WTC11 (cell line): ENCODE measurements at regions not wholly inside any gene's neighbourhood (a gene's known extent, or its start where the extent isn't known, plus 50 kb on each side); places are given as distances from the start of the nearest gene placed in this dataset.
"Not testable (repeated sequence)": the region's sequence is repeated elsewhere in the genome, so short reads cannot be mapped to it uniquely, and the experiment has no call there.

Source experiments
- ATAC-seq: fragments of 200-7000 bp; cut with Tn5 transposase; 2 replicates; pipeline ENCODE4 v1.10.0; 2021; ENCODE audit warnings: mild to moderate bottlenecking, moderate library complexity
- CTCF ChIA-PET: fragments of 300-600 bp; sonication (Branson Sonifier 250); formaldehyde crosslinking; loops from one replicate; lab custom pipeline; 2021; ENCODE audit warnings: antibody characterized with exemption; lab: Charles Lee
- POLR2A ChIA-PET: fragments of 350-600 bp; sonication (Branson Sonifier 250); formaldehyde crosslinking; loops from one replicate; lab custom pipeline; 2021; ENCODE audit warnings: antibody characterized with exemption; lab: Charles Lee
- DNase-seq: peaks from one replicate; pipeline ENCODE4 v3.0.0; 2021; ENCODE audit warnings: low spot score
- H3K27ac Mint-ChIP-seq: 2 replicates; pipeline ENCODE4 v1.8.0; 2021; ENCODE audit warnings: mixed read lengths
- H3K27me3 Mint-ChIP-seq: 2 replicates; pipeline ENCODE4 v1.8.0; 2021; ENCODE audit warnings: low read depth, mild to moderate bottlenecking, moderate library complexity, mixed read lengths
- H3K36me3 Mint-ChIP-seq: 2 replicates; pipeline ENCODE4 v1.8.0; 2021; ENCODE audit warnings: mixed read lengths
- H3K4me1 Mint-ChIP-seq: 2 replicates; pipeline ENCODE4 v1.8.0; 2022; ENCODE audit warnings: mixed read lengths
- H3K4me3 Mint-ChIP-seq: 2 replicates; pipeline ENCODE4 v1.8.0; 2021; ENCODE audit warnings: mild to moderate bottlenecking, moderate library complexity, mixed read lengths
- H3K9me3 Mint-ChIP-seq: 2 replicates; pipeline ENCODE4 v1.8.0; 2021; ENCODE audit warnings: mixed read lengths
- ATF1 ChIP-seq: sonication (generic); formaldehyde crosslinking; IDR thresholded peaks from 2 replicates; pipeline ENCODE4 v1.8.1; 2023; ENCODE audit warnings: mild to moderate bottlenecking, moderate library complexity, missing genetic modification reagents
- CBFB ChIP-seq: sonication (generic); formaldehyde crosslinking; IDR thresholded peaks from 2 replicates; pipeline ENCODE4 v1.8.1; 2022; ENCODE audit warnings: mild to moderate bottlenecking, low read depth, missing genetic modification reagents
- E2F1 ChIP-seq: sonication (generic); formaldehyde crosslinking; IDR thresholded peaks from 2 replicates; pipeline ENCODE4 v1.8.0; 2022; ENCODE audit warnings: mild to moderate bottlenecking, missing genetic modification reagents
- EMX1 ChIP-seq: fragments of 250-450 bp; sonication (Bioruptor Pico); IDR thresholded peaks from 2 replicates; pipeline ENCODE4 v1.8.0; 2021; ENCODE audit warnings: mild to moderate bottlenecking
- ERG ChIP-seq: fragments of 250-450 bp; sonication (Bioruptor Pico); IDR thresholded peaks from 2 replicates; pipeline ENCODE4 v1.8.0; 2021; ENCODE audit warnings: mild to moderate bottlenecking
- JAZF1 ChIP-seq: fragments of 250-450 bp; sonication (Bioruptor Pico); IDR thresholded peaks from 2 replicates; pipeline ENCODE4 v1.9.0; 2021; ENCODE audit warnings: moderate library complexity, mild to moderate bottlenecking, inconsistent platforms
- MYBL2 ChIP-seq: sonication (generic); formaldehyde crosslinking; IDR thresholded peaks from 2 replicates; pipeline ENCODE4 v1.8.1; 2023; ENCODE audit warnings: mild to moderate bottlenecking, moderate library complexity, missing genetic modification reagents
- NFATC4 ChIP-seq: fragments of 250-450 bp; sonication (Bioruptor Pico); IDR thresholded peaks from 2 replicates; pipeline ENCODE4 v1.9.0; 2021; ENCODE audit warnings: mild to moderate bottlenecking
- NR3C1 ChIP-seq: sonication (generic); formaldehyde crosslinking; conservative IDR thresholded peaks from 2 replicates; pipeline ENCODE4 v1.8.1; 2023; ENCODE audit warnings: low read depth, mild to moderate bottlenecking, missing genetic modification reagents
- SMAD3 ChIP-seq: sonication (generic); formaldehyde crosslinking; IDR thresholded peaks from 2 replicates; pipeline ENCODE4 v1.8.0; 2022; ENCODE audit warnings: missing genetic modification reagents, mild to moderate bottlenecking, borderline replicate concordance
- SP1 ChIP-seq: sonication (generic); formaldehyde crosslinking; conservative IDR thresholded peaks from 2 replicates; pipeline ENCODE4 v1.8.1; 2022; ENCODE audit warnings: missing genetic modification reagents
- TEAD1 ChIP-seq: sonication (generic); formaldehyde crosslinking; IDR thresholded peaks from 2 replicates; pipeline ENCODE4 v1.8.0; 2022; ENCODE audit warnings: mild to moderate bottlenecking, missing genetic modification reagents
- ZBTB21 ChIP-seq: sonication (generic); formaldehyde crosslinking; IDR thresholded peaks from 2 replicates; pipeline ENCODE4 v1.8.1; 2023; ENCODE audit warnings: mild to moderate bottlenecking, missing genetic modification reagents, borderline replicate concordance
- ZBTB43 ChIP-seq: sonication (generic); formaldehyde crosslinking; IDR thresholded peaks from 2 replicates; pipeline ENCODE4 v1.8.1; 2023; ENCODE audit warnings: mild to moderate bottlenecking, missing genetic modification reagents
- ZNF232 ChIP-seq: sonication (generic); formaldehyde crosslinking; IDR thresholded peaks from 2 replicates; pipeline ENCODE4 v1.8.0; 2022; ENCODE audit warnings: mild to moderate bottlenecking, missing genetic modification reagents
- ZNF317 ChIP-seq: sonication (generic); formaldehyde crosslinking; IDR thresholded peaks from 2 replicates; pipeline ENCODE4 v1.8.1; 2023; ENCODE audit warnings: low read depth, mild to moderate bottlenecking, moderate library complexity, missing genetic modification reagents, borderline replicate concordance
- ZNF512 ChIP-seq: sonication (generic); formaldehyde crosslinking; IDR thresholded peaks from 2 replicates; pipeline ENCODE4 v1.8.1; 2022; ENCODE audit warnings: missing genetic modification reagents, borderline replicate concordance
- ZNF671 ChIP-seq: fragments of 250-450 bp; sonication (Bioruptor Pico); IDR thresholded peaks from 2 replicates; pipeline ENCODE4 v1.8.0; 2021; ENCODE audit warnings: mild to moderate bottlenecking
- ZSCAN18 ChIP-seq: fragments of 250-450 bp; sonication (Bioruptor Pico); IDR thresholded peaks from 2 replicates; pipeline ENCODE4 v2.1.2; 2022; ENCODE audit warnings: mild to moderate bottlenecking, moderate library complexity
- TF ChIP-seq, protein P1 (sequence below): sonication (generic); formaldehyde crosslinking; IDR thresholded peaks from 2 replicates; pipeline ENCODE4 v1.8.0; 2023; ENCODE audit warnings: mild to moderate bottlenecking, missing genetic modification reagents
- TF ChIP-seq, protein P2 (sequence below): sonication (generic); formaldehyde crosslinking; conservative IDR thresholded peaks from 2 replicates; pipeline ENCODE4 v1.8.1; 2023; ENCODE audit warnings: mild to moderate bottlenecking, low read depth, missing genetic modification reagents, moderate library complexity

GRCh38 chr19:22502766-22503165, 80.6 kb upstream of the ZNF98 start:
- peaks cover 15% of the 10 kb centered on the region for H3K27me3 Mint-ChIP-seq
- H3K4me1 Mint-ChIP-seq = no peaks in the 10 kb centered on the region
- TF ChIP-seq ZSCAN18 (CRISPR knock-in tag) (no peak), JAZF1 (CRISPR knock-in tag) (no peak), ZNF232 (CRISPR knock-in tag) (no peak), MYBL2 (no peak), TEAD1 (no peak), ATF1 (no peak), ZNF671 (CRISPR knock-in tag) (no peak), SMAD3 (CRISPR knock-in tag) (no peak), NFATC4 (no peak), E2F1 (CRISPR knock-in tag) (no peak), CBFB (CRISPR knock-in tag) (no peak), NR3C1 (CRISPR knock-in tag) (no peak), ZNF317 (CRISPR knock-in tag) (no peak)
- TF ChIP-seq, protein P1, sequence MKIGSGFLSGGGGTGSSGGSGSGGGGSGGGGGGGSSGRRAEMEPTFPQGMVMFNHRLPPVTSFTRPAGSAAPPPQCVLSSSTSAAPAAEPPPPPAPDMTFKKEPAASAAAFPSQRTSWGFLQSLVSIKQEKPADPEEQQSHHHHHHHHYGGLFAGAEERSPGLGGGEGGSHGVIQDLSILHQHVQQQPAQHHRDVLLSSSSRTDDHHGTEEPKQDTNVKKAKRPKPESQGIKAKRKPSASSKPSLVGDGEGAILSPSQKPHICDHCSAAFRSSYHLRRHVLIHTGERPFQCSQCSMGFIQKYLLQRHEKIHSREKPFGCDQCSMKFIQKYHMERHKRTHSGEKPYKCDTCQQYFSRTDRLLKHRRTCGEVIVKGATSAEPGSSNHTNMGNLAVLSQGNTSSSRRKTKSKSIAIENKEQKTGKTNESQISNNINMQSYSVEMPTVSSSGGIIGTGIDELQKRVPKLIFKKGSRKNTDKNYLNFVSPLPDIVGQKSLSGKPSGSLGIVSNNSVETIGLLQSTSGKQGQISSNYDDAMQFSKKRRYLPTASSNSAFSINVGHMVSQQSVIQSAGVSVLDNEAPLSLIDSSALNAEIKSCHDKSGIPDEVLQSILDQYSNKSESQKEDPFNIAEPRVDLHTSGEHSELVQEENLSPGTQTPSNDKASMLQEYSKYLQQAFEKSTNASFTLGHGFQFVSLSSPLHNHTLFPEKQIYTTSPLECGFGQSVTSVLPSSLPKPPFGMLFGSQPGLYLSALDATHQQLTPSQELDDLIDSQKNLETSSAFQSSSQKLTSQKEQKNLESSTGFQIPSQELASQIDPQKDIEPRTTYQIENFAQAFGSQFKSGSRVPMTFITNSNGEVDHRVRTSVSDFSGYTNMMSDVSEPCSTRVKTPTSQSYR (CRISPR knock-in tag) = no peak
- TF ChIP-seq, protein P2, sequence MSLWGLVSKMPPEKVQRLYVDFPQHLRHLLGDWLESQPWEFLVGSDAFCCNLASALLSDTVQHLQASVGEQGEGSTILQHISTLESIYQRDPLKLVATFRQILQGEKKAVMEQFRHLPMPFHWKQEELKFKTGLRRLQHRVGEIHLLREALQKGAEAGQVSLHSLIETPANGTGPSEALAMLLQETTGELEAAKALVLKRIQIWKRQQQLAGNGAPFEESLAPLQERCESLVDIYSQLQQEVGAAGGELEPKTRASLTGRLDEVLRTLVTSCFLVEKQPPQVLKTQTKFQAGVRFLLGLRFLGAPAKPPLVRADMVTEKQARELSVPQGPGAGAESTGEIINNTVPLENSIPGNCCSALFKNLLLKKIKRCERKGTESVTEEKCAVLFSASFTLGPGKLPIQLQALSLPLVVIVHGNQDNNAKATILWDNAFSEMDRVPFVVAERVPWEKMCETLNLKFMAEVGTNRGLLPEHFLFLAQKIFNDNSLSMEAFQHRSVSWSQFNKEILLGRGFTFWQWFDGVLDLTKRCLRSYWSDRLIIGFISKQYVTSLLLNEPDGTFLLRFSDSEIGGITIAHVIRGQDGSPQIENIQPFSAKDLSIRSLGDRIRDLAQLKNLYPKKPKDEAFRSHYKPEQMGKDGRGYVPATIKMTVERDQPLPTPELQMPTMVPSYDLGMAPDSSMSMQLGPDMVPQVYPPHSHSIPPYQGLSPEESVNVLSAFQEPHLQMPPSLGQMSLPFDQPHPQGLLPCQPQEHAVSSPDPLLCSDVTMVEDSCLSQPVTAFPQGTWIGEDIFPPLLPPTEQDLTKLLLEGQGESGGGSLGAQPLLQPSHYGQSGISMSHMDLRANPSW (CRISPR knock-in tag) = no peak
- TF ChIP-seq, all 79 proteins: peak for 0
- Mint-ChIP-seq H3K4me3 (no peak overlapping the region), H3K27ac (no peak overlapping the region), H3K9me3 (peaks cover 80% of the 10 kb centered on the region), H3K36me3 (peaks cover 76% of the 10 kb centered on the region)
- no peak for ATAC-seq
- no peak for DNase-seq
- CTCF ChIA-PET = no interaction called here
- POLR2A ChIA-PET = no interaction called here

DNA sequence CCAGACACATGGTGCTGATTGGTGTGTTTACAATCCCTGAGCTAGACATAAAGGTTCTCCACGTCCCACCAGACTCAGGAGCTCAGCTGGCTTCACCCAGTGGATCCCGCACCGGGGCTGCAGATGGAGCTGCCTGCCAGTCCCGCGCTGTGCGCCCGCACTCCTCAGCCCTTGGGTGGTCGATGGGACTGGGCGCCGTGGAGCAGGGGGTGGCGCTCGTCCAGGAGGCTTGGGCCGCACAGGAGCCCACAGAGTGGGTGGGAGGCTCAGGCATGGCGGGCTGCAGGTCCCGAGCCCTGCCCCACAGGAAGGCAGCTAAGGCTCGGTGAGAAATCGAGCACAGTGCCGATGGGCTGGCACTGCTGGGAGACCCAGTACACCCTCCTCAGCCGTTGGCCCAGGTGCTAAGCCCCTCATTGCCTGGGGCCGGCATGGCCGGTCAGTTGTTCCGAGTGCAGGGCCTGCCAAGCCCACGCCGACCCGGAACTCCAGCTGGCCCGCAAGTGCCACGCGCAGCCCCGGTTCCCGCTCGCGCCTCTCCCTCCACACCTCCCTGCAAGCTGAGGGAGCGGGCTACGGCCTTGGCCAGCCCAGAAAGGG, 76.8 kb upstream of the ZNF98 start:
- peaks cover 80% of the 10 kb centered on the region for H3K36me3 Mint-ChIP-seq
- DNase-seq, POLR2A ChIA-PET, ATAC-seq, H3K27ac Mint-ChIP-seq, H3K4me1 Mint-ChIP-seq, H3K4me3 Mint-ChIP-seq, CTCF ChIA-PET: not testable (repeated sequence)
- H3K9me3 Mint-ChIP-seq = peaks cover 82% of the 10 kb centered on the region
- H3K27me3 Mint-ChIP-seq = peaks cover 14% of the 10 kb centered on the region

DNA sequence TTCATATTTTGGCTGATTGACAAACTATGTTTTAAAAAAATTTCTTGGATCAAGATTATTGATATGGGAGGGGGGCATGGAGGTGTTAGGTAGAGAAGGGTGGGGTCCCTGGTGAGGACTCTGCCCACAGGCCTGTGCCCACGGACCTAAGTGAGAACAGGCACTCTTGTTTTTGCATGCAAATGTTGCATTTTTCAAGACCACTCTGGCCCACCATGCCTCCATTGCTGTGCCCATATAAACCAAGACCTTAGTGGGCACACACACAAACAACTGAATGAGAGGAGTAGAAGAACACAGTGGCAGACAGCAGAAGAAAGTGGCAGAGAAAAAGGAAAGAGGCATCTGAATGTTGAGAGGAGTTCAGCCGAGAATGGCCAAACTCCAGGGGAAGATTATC, 69.6 kb upstream of the ZNF98 start:
- Mint-ChIP-seq H3K36me3 (peaks cover 78% of the 10 kb centered on the region), H3K27me3 (0 out of 2 replicates have a peak, but pooled peaks cover 2% of the 10 kb centered on the region), H3K4me3 (no peak overlapping the region), H3K4me1 (no peaks in the 10 kb centered on the region), H3K9me3 (peaks cover 88% of the 10 kb centered on the region), H3K27ac (no peak overlapping the region)
- no peak for ATAC-seq
- DNase-seq = no peak
- ChIA-PET POLR2A (no interaction called here), CTCF (no interaction called here)
- TF ChIP-seq ERG (CRISPR knock-in tag) = no peak
- no peak for TF ChIP-seq ZBTB43 (CRISPR knock-in tag)
- no peak for TF ChIP-seq EMX1 (CRISPR knock-in tag)
- no peak for TF ChIP-seq SP1 (CRISPR knock-in tag)
- no peak for TF ChIP-seq ZBTB21 (CRISPR knock-in tag)
- no peak for TF ChIP-seq NR3C1 (CRISPR knock-in tag)
- TF ChIP-seq ZNF512 (CRISPR knock-in tag) = no peak
